ENCODE measurements at regions not wholly inside any gene's neighbourhood (a gene's known extent, or its start where the extent isn't known, plus 50 kb on each side); places are given as distances from the start of the nearest gene placed in this dataset.

GRCh38 chr3:124653071-124653796 is 77.0 kb upstream of the UMPS start:
- TF ChIP-seq CTCF (conservative IDR thresholded peaks at IDR 0.05; ENCODE audit: low read length) = no peak
- no peak for TF ChIP-seq EZH2phosphoT487 (IDR thresholded peaks at IDR 0.05; ENCODE audit: borderline replicate concordance, low read depth, low read length)

Data from OCI-LY7 (cell line).